Left colon (tissue), 2 donors: ENCODE measurements at regions not wholly inside any gene's neighbourhood (a gene's known extent, or its start where the extent isn't known, plus 50 kb on each side); places are given as distances from the start of the nearest gene placed in this dataset.
A peak's percentile ranks its signal among the peaks of the same experiment; 100 is the strongest.

Experiments
- ATAC-seq: fragments of 200-7000 bp; cut with Tn5 transposase; one replicate; pipeline ENCODE4 v1.9.1; 2020; ENCODE audit warnings: mild to moderate bottlenecking, moderate library complexity
- DNase-seq, 2 donors: peaks; one replicate each; pipeline ENCODE4 v3.0.0-alpha.2; 2020
- intact Hi-C, 2 donors: fragments of 100-400 bp; cut with DNase I in 1 of 2; cut with micrococcal nuclease in 1 of 2; formaldehyde crosslinking; loops; one replicate each; pipeline versions ENCODE4 v1.11.2 to v1.14.0; 2022; cut with DNase I, micrococcal nuclease
- donor health status: DM: no; HTN: no; CAD: no.
- donor health status: DM: yes; HTN: yes; CAD: no.

DNA sequence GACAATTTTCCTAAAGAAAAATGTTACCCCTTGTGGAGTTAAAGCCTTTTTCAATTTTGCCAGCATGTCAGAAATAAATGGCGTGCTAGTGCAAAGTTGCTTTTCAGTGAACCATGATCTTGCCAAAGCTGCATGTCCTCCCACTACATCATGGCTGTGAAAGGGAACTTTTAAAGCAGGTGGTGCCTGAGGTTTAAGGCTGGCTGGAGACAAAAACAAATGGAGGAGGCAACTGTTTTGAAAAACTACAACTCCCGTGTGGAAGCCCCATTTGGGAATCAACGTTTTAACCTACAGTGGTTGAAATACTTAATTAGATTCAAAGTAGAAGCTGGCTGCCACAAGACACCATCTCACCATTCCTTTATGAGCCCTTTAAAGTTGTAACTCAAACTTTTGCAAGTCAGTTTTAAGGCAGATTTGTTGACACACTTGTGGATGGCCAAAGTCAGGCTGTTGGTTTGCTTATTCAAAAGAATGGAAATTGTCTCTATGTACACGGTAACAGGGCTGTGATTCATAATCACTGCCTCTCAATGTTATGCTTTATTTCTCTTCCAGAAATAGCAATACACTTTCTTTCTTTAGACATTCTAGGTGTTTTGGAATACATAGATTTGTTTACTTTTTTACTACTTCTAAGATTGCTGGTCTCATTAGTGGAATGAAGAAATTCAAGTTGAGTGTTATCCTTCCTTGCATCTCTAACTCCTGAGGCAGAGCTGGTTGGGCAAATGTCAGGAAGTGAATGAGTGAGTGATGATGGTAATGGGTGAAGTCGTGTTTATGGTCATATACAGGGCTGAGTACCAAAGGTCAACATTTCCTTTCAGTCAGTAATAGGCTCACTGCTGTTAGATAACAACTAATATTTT is 196.4 kb upstream of the GMDS start:
- peak; percentile 96 for ATAC-seq
- no peak for DNase-seq
- intact Hi-C loops: no loop called here

GRCh38 chr6:2440516-2440915 is 195.1 kb upstream of the GMDS start:
- ATAC-seq (no peak), DNase-seq (no peak)
- intact Hi-C loops: no loop called here

DNA sequence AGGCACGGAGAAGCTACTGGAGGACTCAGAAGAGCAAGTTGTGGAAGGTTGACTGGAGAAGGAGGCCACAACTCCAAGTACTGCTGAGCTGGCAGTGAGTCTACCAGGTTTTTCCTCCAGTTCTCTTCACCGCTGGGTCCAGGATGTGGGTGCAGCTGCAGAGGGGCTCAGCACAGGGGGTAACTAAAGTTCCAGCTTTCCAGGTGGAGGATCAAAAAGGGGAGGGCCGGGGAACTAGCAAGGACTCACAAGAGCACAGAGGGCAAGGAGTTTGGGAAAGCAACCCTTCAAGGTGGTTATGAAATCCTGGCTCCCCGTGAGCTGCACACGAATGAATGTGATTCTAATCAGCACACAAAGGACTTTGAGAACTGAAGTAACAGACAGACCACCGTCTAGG is 194.2 kb upstream of the GMDS start:
- DNase-seq (no peak), ATAC-seq (no peak)
- intact Hi-C loops: no loop called here

DNA sequence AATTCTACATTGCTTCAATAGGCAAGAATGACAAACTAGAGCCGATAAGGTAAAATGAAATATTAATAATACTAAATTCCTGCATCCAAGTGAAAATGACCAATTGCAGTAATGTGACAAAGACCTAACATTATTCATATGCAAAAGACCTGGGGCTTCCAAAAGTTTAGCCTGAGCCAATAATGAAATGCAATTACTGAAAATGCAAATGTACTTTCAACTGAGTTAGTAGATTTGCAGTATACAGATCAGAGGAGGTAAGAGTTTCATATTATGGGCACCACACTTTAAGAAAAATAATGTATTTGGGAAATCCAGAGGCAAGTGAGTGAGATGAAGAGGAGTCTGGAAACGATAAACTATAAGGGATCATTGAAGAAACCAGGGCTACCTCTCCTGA is 193.7 kb upstream of the GMDS start:
- no peak for DNase-seq
- intact Hi-C loops: no loop called here
- ATAC-seq: no peak

DNA sequence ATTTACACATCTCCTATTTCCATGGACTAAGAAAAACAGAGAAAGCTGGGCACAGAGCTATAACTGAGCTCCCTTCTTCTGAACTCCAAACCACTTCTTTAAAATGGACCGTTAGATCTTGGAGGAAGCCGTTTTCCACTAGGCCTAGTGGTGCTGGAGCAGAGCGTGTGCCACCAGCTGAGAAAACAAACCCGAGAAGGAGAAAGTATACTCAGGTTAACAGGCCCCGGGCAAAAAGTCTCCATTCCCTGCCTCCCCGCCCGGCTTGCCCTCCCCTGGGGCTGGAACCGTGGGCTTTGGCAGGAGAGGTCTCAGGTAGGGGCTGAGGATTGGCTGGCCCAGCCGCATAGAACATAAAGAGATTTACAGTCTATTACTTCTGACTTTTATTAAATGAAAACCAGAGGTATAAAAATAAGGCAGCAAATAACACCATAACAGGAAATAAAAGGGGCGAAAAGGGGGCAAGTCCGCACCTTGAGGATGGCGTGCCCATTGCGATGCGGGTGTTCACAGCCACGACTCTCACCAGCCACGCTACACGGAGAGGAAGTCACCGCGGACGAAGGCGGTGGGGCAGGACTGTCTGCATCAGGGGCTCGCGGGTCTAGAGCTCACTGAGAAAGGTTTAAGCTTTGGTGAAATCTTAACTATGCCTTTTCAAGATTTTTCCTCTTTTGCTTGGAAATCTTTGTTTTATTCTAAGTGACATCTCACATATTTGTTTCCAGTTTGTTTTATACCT is 191.2 kb upstream of the GMDS start:
- intact Hi-C loops: no loop called here
- no peak for ATAC-seq

DNA sequence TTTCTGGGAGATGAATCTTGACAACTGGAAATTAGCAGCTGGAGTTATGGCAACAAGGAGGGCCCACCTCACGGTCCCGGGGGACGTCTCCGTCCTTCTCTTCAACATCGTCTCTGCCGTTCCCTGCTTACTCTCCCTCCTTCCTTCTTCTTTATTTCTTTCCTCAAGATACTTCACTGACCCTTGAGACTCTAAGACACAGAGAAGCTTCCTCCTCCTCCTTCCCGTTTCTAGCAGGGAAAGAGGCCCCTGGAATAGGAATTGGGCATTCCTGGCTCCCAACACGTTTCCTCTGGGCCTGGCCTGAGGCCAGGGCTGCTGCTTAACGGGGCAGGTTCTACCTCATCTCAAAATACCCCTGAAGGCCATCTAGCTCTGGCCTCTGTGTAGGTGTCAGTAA is 189.9 kb upstream of the GMDS start:
- DNase-seq: no peak
- intact Hi-C loops: no loop called here
- no peak for ATAC-seq

More for the DNA sequence above, 191.2 kb upstream of the GMDS start:
- no peak for DNase-seq

GRCh38 chr6:2434912-2435311 is 189.5 kb upstream of the GMDS start:
- intact Hi-C loops: no loop called here
- no peak for DNase-seq
- ATAC-seq: no peak

- intact Hi-C loops: no loop called here
- ATAC-seq: no peak
- DNase-seq: no peak
Measured at GRCh38 chr6:2434116-2434515, 188.7 kb upstream of the GMDS start.

- DNase-seq: no peak
- intact Hi-C loops: no loop called here
- peak; percentile 24 for ATAC-seq
Measured at GRCh38 chr6:2433711-2434110, 188.3 kb upstream of the GMDS start.

GRCh38 chr6:2433266-2433665 is 187.9 kb upstream of the GMDS start:
- ATAC-seq (no peak), DNase-seq (no peak)
- intact Hi-C loops: no loop called here

DNA sequence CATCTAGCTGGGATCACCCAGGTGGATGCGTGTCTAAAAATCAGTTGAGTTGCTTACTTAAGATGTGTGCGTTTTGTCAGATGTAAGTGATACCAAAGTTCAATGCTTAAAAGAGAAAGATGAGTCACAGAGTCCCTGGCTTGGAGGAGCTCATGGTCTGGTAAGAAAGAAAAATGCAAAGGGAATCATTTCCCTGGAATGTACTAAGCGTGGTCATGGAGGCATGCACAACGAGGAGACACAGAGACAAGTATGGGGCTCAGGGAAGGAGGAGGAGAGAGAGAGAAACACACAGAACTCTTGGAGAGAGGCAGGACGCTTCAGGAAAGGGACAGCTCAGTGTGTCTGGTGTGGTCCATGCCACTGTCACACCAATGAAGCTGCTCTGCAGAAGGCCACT is 186.9 kb upstream of the GMDS start:
- DNase-seq (no peak), ATAC-seq (no peak)
- intact Hi-C loops: no loop called here

- intact Hi-C loops: no loop called here
- ATAC-seq: no peak
- no peak for DNase-seq
Measured at GRCh38 chr6:2430612-2431011, 185.2 kb upstream of the GMDS start.

DNA sequence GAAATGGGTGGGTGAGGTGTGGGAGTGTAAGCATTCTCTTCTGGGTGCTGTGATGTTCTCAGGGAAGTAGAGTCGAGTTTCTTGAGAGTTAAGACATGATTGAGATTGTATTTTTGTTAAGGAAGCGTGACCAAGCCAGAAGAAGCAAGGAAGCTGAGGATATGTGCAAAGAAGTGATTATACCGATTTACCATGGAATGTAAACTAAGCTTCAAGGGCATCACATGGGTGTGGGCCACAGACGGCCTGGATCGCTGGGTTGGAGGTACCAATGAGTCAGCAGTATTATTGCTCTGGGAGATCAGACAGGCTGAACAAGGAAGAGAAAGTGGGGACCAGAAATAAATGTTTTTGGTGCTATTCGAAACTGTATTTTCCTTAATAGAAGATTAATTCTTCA is 184.1 kb upstream of the GMDS start:
- DNase-seq: no peak
- intact Hi-C loops: no loop called here
- ATAC-seq: peak; percentile 77

GRCh38 chr6:2429032-2429431 is 183.6 kb upstream of the GMDS start:
- DNase-seq (no peak), ATAC-seq (no peak)
- intact Hi-C loops: no loop called here

- DNase-seq: no peak
- intact Hi-C loops: no loop called here
- no peak for ATAC-seq
Measured at GRCh38 chr6:2426561-2427340, 181.3 kb upstream of the GMDS start.

GRCh38 chr6:2416128-2416712 is 170.8 kb upstream of the GMDS start:
- ATAC-seq (no peak), DNase-seq (no peak)
- intact Hi-C loops: no loop called here

DNA sequence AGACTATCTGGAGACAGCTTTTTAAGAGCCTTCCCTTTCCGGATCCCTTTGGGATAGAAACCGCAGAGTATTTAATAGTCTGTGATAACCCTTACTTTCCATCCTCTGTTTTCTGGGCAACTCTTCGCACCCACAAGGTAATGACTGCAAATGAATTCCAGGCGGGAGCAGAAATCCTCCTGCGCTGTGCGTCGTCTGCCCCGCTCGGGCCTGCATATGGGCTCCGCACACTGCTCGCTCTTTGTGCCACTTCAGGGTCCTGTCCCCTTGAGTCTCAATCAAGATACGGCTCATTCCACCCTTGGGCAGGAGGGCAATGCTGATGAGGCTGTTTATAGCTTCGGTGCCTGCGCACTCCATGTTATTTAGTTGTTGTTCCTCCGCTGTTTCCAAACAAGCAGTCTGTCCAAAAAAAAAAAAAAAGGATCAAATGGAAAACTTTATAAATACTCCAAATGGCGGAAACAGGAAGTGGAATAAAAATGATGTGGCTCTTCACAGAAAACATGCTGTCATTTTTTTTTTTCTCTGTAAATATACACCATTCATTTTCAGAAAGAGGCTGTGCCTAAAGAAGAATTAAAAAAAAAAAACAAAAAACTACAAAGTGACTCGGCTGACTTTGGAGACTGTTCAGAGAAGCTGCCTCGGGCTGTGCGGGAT is 169.6 kb upstream of the GMDS start:
- intact Hi-C loops: no loop called here
- ATAC-seq: no peak
- no peak for DNase-seq

DNA sequence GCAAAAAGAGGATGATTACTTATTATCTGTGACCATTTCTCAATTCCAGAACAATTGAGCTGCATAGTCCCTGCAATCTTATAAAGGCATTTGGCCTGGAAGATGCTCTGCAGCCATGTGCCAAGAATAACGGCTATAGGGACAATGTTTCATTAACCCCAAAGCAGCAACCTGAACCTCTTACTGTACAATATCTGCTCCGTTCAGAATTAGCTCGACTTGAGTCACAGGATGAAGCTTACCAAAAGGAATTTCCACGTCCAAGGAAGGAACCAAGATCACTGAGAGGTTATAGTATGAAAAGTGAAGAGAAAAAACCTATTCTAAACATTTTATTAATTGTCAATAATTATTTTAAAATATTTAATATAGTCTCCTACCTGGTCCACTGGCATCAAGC is 167.3 kb upstream of the GMDS start:
- DNase-seq: no peak
- intact Hi-C loops: no loop called here
- no peak for ATAC-seq
